ENCODE measurements at regions not wholly inside any gene's neighbourhood (a gene's known extent, or its start where the extent isn't known, plus 50 kb on each side); places are given as distances from the start of the nearest gene placed in this dataset.

- H3K4me3 ChIP-seq (ENCODE audit: low read length in 2 of 2), result no peak overlapping the region
- no peak overlapping the region for H3K4me2 ChIP-seq (ENCODE audit: insufficient read depth, low read length, poor library complexity, severe bottlenecking)
- no peak overlapping the region for H4K91ac ChIP-seq (ENCODE audit: low read depth, low read length, poor library complexity)
- H2AK5ac ChIP-seq (ENCODE audit: low read depth, low read length), result no peak overlapping the region
- WGBS, 2 donors (ENCODE audit: extremely low coverage in 2 of 2, insufficient read length in 2 of 2, insufficient replicate concordance in 1 of 2), result no CpG with 5 or more reads among the region's 3 CpGs
- H3K79me1 ChIP-seq (ENCODE audit: low read depth, low read length), result no peaks in the 10 kb centered on the region
- no peaks in the 10 kb centered on the region for H3K4me1 ChIP-seq (ENCODE audit: control insufficient read depth in 2 of 2, insufficient read depth in 1 of 2, low read depth in 1 of 2, low read length in 2 of 2)
- no peak for DNase-seq (ENCODE audit: low spot score)
- H3K9me3 ChIP-seq (replicated peaks in 1 of 2; ENCODE audit: control insufficient read depth in 2 of 2, insufficient read depth in 1 of 2, low read depth in 1 of 2, low read length in 2 of 2), result no peaks in the 10 kb centered on the region
- no peak overlapping the region for H3K27ac ChIP-seq (replicated peaks; ENCODE audit: low read length)
- no peaks in the 10 kb centered on the region for H3K36me3 ChIP-seq (replicated peaks in 1 of 2; ENCODE audit: control insufficient read depth in 2 of 2, insufficient read depth in 2 of 2, low read length in 2 of 2)
- no peak overlapping the region for H3K14ac ChIP-seq (ENCODE audit: low read length)
- H3K4ac ChIP-seq (ENCODE audit: low read length), result no peak overlapping the region
- H2AFZ ChIP-seq (ENCODE audit: low read length), result no peak overlapping the region
- no peak overlapping the region for H3K18ac ChIP-seq (ENCODE audit: low read length)
- H4K8ac ChIP-seq (ENCODE audit: low read depth, low read length), result no peak overlapping the region
- H2BK15ac ChIP-seq (ENCODE audit: low read length), result no peak overlapping the region
- no peak overlapping the region for H2BK120ac ChIP-seq (ENCODE audit: low read depth, low read length)
- no peak overlapping the region for H3K23ac ChIP-seq (ENCODE audit: low read depth, low read length, poor library complexity)
- no peak overlapping the region for H3K9ac ChIP-seq (ENCODE audit: low read depth, low read length, poor library complexity)
- H3K27me3 ChIP-seq (ENCODE audit: control insufficient read depth in 3 of 3, insufficient read depth in 3 of 3, low read depth in 1 of 3, low read length in 3 of 3), result no peaks in the 10 kb centered on the region
- no peak overlapping the region for H2BK5ac ChIP-seq (ENCODE audit: low read length)
- H2BK12ac ChIP-seq (ENCODE audit: low read length), result no peak overlapping the region
These were observed 275.0 kb upstream of the IL1RAPL1 start for GRCh38 chrX:28312259-28312658.

GRCh38 chrX:28311466-28311865 lies 275.8 kb upstream of the IL1RAPL1 start:
- no peak overlapping the region for H2BK12ac ChIP-seq (ENCODE audit: low read length)
- no peak for DNase-seq (ENCODE audit: low spot score)
- no peak overlapping the region for H2BK5ac ChIP-seq (ENCODE audit: low read length)
- no peaks in the 10 kb centered on the region for H3K9me3 ChIP-seq (replicated peaks in 1 of 2; ENCODE audit: control insufficient read depth in 2 of 2, insufficient read depth in 1 of 2, low read depth in 1 of 2, low read length in 2 of 2)
- no peaks in the 10 kb centered on the region for H3K4me1 ChIP-seq (ENCODE audit: control insufficient read depth in 2 of 2, insufficient read depth in 1 of 2, low read depth in 1 of 2, low read length in 2 of 2)
- H3K27me3 ChIP-seq (ENCODE audit: control insufficient read depth in 3 of 3, insufficient read depth in 3 of 3, low read depth in 1 of 3, low read length in 3 of 3), result no peaks in the 10 kb centered on the region
- no CpG with 5 or more reads among the region's 3 CpGs for WGBS, 2 donors (ENCODE audit: extremely low coverage in 2 of 2, insufficient read length in 2 of 2, insufficient replicate concordance in 1 of 2)
- no peak overlapping the region for H2AK5ac ChIP-seq (ENCODE audit: low read depth, low read length)
- H4K91ac ChIP-seq (ENCODE audit: low read depth, low read length, poor library complexity), result no peak overlapping the region
- no peak overlapping the region for H3K27ac ChIP-seq (replicated peaks; ENCODE audit: low read length)
- H2BK15ac ChIP-seq (ENCODE audit: low read length), result no peak overlapping the region
- no peak overlapping the region for H2AFZ ChIP-seq (ENCODE audit: low read length)
- no peak overlapping the region for H3K4me3 ChIP-seq (ENCODE audit: low read length in 2 of 2)
- no peak overlapping the region for H3K18ac ChIP-seq (ENCODE audit: low read length)
- no peak overlapping the region for H3K9ac ChIP-seq (ENCODE audit: low read depth, low read length, poor library complexity)
- H2BK120ac ChIP-seq (ENCODE audit: low read depth, low read length), result no peak overlapping the region
- H3K23ac ChIP-seq (ENCODE audit: low read depth, low read length, poor library complexity), result no peak overlapping the region
- no peak overlapping the region for H4K8ac ChIP-seq (ENCODE audit: low read depth, low read length)
- no peaks in the 10 kb centered on the region for H3K79me1 ChIP-seq (ENCODE audit: low read depth, low read length)
- H3K14ac ChIP-seq (ENCODE audit: low read length), result no peak overlapping the region
- no peak overlapping the region for H3K4me2 ChIP-seq (ENCODE audit: insufficient read depth, low read length, poor library complexity, severe bottlenecking)
- no peak overlapping the region for H3K4ac ChIP-seq (ENCODE audit: low read length)
- no peaks in the 10 kb centered on the region for H3K36me3 ChIP-seq (replicated peaks in 1 of 2; ENCODE audit: control insufficient read depth in 2 of 2, insufficient read depth in 2 of 2, low read length in 2 of 2)

GRCh38 chrX:28303486-28303885 lies 283.8 kb upstream of the IL1RAPL1 start:
- WGBS, 2 donors (ENCODE audit: extremely low coverage in 2 of 2, insufficient read length in 2 of 2, insufficient replicate concordance in 1 of 2), result no CpG with 5 or more reads among the region's 2 CpGs
- Histone ChIP-seq H3K23ac (ENCODE audit: low read depth, low read length, poor library complexity) (no peak overlapping the region), H3K4me2 (ENCODE audit: insufficient read depth, low read length, poor library complexity, severe bottlenecking) (no peak overlapping the region), H2AFZ (ENCODE audit: low read length) (no peak overlapping the region), H2BK120ac (ENCODE audit: low read depth, low read length) (no peak overlapping the region), H3K4me3 (ENCODE audit: low read length in 2 of 2) (no peak overlapping the region), H3K9me3 (replicated peaks in 1 of 2; ENCODE audit: control insufficient read depth in 2 of 2, insufficient read depth in 1 of 2, low read depth in 1 of 2, low read length in 2 of 2) (no peaks in the 10 kb centered on the region), H4K91ac (ENCODE audit: low read depth, low read length, poor library complexity) (no peak overlapping the region), H3K18ac (ENCODE audit: low read length) (no peak overlapping the region), H3K4ac (ENCODE audit: low read length) (no peak overlapping the region), H2BK5ac (ENCODE audit: low read length) (no peak overlapping the region), H3K4me1 (ENCODE audit: control insufficient read depth in 2 of 2, insufficient read depth in 1 of 2, low read depth in 1 of 2, low read length in 2 of 2) (no peaks in the 10 kb centered on the region), H3K36me3 (replicated peaks in 1 of 2; ENCODE audit: control insufficient read depth in 2 of 2, insufficient read depth in 2 of 2, low read length in 2 of 2) (no peaks in the 10 kb centered on the region), H2AK5ac (ENCODE audit: low read depth, low read length) (no peak overlapping the region), H2BK12ac (ENCODE audit: low read length) (no peak overlapping the region), H2BK15ac (ENCODE audit: low read length) (no peak overlapping the region), H3K9ac (ENCODE audit: low read depth, low read length, poor library complexity) (no peak overlapping the region), H3K79me1 (ENCODE audit: low read depth, low read length) (no peaks in the 10 kb centered on the region), H3K27ac (replicated peaks; ENCODE audit: low read length) (no peak overlapping the region), H3K27me3 (ENCODE audit: control insufficient read depth in 3 of 3, insufficient read depth in 3 of 3, low read depth in 1 of 3, low read length in 3 of 3) (no peaks in the 10 kb centered on the region), H4K8ac (ENCODE audit: low read depth, low read length) (no peak overlapping the region), H3K14ac (ENCODE audit: low read length) (no peak overlapping the region)
- DNase-seq (ENCODE audit: low spot score), result no peak

- no peaks in the 10 kb centered on the region for H3K9me3 ChIP-seq (replicated peaks in 1 of 2; ENCODE audit: control insufficient read depth in 2 of 2, insufficient read depth in 1 of 2, low read depth in 1 of 2, low read length in 2 of 2)
- H3K27ac ChIP-seq (replicated peaks; ENCODE audit: low read length), result no peak overlapping the region
- no peak overlapping the region for H4K8ac ChIP-seq (ENCODE audit: low read depth, low read length)
- no peak overlapping the region for H2AFZ ChIP-seq (ENCODE audit: low read length)
- no peaks in the 10 kb centered on the region for H3K79me1 ChIP-seq (ENCODE audit: low read depth, low read length)
- H3K36me3 ChIP-seq (replicated peaks in 1 of 2; ENCODE audit: control insufficient read depth in 2 of 2, insufficient read depth in 2 of 2, low read length in 2 of 2), result no peaks in the 10 kb centered on the region
- no peak overlapping the region for H3K9ac ChIP-seq (ENCODE audit: low read depth, low read length, poor library complexity)
- no CpG with 5 or more reads among the region's 1 CpG for WGBS, 2 donors (ENCODE audit: extremely low coverage in 2 of 2, insufficient read length in 2 of 2, insufficient replicate concordance in 1 of 2)
- H3K4me3 ChIP-seq (ENCODE audit: low read length in 2 of 2), result no peak overlapping the region
- H3K23ac ChIP-seq (ENCODE audit: low read depth, low read length, poor library complexity), result no peak overlapping the region
- no peak for DNase-seq (ENCODE audit: low spot score)
- H3K4me2 ChIP-seq (ENCODE audit: insufficient read depth, low read length, poor library complexity, severe bottlenecking), result no peak overlapping the region
- H4K91ac ChIP-seq (ENCODE audit: low read depth, low read length, poor library complexity), result no peak overlapping the region
- H2BK15ac ChIP-seq (ENCODE audit: low read length), result no peak overlapping the region
- H2AK5ac ChIP-seq (ENCODE audit: low read depth, low read length), result no peak overlapping the region
- H2BK5ac ChIP-seq (ENCODE audit: low read length), result no peak overlapping the region
- H3K4me1 ChIP-seq (ENCODE audit: control insufficient read depth in 2 of 2, insufficient read depth in 1 of 2, low read depth in 1 of 2, low read length in 2 of 2), result no peaks in the 10 kb centered on the region
- no peak overlapping the region for H2BK120ac ChIP-seq (ENCODE audit: low read depth, low read length)
- no peak overlapping the region for H2BK12ac ChIP-seq (ENCODE audit: low read length)
- H3K14ac ChIP-seq (ENCODE audit: low read length), result no peak overlapping the region
- H3K18ac ChIP-seq (ENCODE audit: low read length), result no peak overlapping the region
- no peaks in the 10 kb centered on the region for H3K27me3 ChIP-seq (ENCODE audit: control insufficient read depth in 3 of 3, insufficient read depth in 3 of 3, low read depth in 1 of 3, low read length in 3 of 3)
- no peak overlapping the region for H3K4ac ChIP-seq (ENCODE audit: low read length)
These were observed 297.5 kb upstream of the DCAF8L1 start for GRCh38 chrX:28278726-28279125.
